ENCODE measurements at regions not wholly inside any gene's neighbourhood (a gene's known extent, or its start where the extent isn't known, plus 50 kb on each side); places are given as distances from the start of the nearest gene placed in this dataset.

DNA sequence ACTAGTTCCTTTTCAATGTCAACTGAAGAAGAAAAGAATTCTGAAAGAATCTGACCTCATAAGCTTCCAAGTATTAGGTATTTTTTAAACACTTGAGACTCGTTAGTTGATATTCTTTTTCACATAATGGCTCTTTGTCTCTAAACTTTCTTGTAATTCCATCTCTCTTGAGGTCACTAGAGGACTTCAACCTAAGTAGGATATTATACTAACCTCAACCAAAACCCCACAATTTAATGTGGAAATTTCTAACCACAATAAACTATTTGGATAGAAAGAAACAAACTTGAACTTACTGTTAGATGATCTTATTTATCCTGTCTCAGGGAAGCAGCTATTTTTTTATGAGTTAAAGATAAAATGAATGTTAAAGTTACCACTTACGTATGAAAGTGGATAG lies 206.9 kb upstream of the FSIP2 start:
- TF ChIP-seq, protein P1, sequence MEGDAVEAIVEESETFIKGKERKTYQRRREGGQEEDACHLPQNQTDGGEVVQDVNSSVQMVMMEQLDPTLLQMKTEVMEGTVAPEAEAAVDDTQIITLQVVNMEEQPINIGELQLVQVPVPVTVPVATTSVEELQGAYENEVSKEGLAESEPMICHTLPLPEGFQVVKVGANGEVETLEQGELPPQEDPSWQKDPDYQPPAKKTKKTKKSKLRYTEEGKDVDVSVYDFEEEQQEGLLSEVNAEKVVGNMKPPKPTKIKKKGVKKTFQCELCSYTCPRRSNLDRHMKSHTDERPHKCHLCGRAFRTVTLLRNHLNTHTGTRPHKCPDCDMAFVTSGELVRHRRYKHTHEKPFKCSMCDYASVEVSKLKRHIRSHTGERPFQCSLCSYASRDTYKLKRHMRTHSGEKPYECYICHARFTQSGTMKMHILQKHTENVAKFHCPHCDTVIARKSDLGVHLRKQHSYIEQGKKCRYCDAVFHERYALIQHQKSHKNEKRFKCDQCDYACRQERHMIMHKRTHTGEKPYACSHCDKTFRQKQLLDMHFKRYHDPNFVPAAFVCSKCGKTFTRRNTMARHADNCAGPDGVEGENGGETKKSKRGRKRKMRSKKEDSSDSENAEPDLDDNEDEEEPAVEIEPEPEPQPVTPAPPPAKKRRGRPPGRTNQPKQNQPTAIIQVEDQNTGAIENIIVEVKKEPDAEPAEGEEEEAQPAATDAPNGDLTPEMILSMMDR (conservative IDR thresholded peaks at IDR 0.05) = no peak
- no peak for TF ChIP-seq ZFX (IDR thresholded peaks at IDR 0.05)

Measured in C4-2B (cell line).